Occipital lobe (tissue), 1 donor: ENCODE measurements at regions not wholly inside any gene's neighbourhood (a gene's known extent, or its start where the extent isn't known, plus 50 kb on each side); places are given as distances from the start of the nearest gene placed in this dataset.
"Not testable (repeated sequence)": the region's sequence is repeated elsewhere in the genome, so short reads cannot be mapped to it uniquely, and the experiment has no call there.

Source experiments
- DNase-seq: peaks from one replicate; lab custom pipeline; 2025; lab: John Stamatoyannopoulos, UW

DNA sequence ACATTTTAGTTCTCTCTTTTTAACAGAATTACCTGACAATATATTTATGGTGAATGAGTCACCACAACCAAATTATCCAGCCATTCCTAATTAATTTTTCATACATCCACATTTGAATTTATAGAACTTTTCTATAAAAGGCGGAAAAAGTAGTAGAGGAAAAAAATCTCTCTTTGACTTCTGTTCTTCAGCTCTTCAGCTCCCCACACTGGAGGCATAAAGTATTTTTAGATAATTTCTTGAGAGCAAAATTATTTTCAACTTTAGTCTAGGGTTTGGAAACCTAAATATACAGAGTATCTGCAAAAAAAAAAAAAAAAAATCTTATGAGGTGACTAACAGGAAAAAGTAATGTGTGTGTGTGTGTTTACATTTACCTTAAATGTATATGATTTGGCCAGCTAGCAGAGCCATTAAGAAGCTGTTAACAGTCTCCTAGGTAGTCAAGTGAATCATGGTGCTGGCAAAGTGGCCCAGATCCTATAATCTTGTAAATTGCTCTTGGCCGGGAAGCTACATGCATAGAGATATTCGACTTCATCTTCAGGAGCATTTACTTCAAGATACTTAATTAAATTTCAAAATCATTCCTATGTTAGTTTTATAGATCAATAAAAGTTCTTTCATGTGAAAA, 383.1 kb upstream of the STEAP1 start:
- DNase-seq, result no peak

DNA sequence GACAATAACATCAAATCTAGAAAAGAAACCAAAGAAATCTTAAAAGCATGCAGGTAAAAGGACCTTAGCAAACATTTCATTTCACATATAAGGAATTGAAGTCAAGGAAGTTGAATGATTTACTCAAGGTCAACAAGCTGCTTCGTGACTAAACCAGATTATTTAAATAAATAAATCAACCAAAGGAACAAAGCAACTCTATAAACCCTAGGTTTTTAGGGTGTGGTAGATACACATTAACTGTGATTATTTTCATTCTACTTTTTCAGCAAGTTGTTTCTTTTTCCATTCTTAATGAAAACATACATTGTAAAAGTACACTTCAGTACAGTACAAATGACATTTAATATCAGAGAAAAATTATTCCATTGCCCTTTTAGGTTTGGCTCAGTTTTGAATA, 382.0 kb upstream of the STEAP1 start:
- no peak for DNase-seq

- DNase-seq, result no peak
These were observed 380.7 kb upstream of the STEAP1 start for GRCh38 chr7:89773611-89774010.

GRCh38 chr7:89775459-89775858, 378.8 kb upstream of the STEAP1 start:
- DNase-seq, result no peak

DNA sequence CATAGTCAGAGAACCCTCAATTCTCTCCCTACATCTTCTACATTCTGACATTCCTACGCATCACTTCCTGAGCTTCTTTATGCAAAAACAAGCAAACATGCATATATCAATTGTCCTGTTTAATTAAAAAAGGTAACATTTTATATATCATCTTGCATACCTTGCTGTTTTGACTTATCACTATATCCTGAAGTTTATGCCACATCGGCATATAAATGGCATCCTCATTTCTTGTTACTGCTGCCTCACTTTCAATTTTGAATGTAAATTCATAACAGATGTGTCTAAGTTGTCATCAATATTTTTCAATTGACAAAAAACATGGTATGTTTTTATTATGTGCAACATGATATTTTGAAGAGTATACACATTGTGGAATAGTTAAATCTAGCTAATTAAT, 377.3 kb upstream of the STEAP1 start:
- DNase-seq, result no peak

- DNase-seq, result no peak
These were observed 376.8 kb upstream of the STEAP1 start for GRCh38 chr7:89777499-89777898.

- DNase-seq, result no peak
These were observed 374.0 kb upstream of the STEAP1 start for GRCh38 chr7:89780291-89780690.

GRCh38 chr7:89796481-89796880, 357.8 kb upstream of the STEAP1 start:
- no peak for DNase-seq

- DNase-seq, result no peak
These were observed 356.2 kb upstream of the STEAP1 start for GRCh38 chr7:89797965-89798598.

DNA sequence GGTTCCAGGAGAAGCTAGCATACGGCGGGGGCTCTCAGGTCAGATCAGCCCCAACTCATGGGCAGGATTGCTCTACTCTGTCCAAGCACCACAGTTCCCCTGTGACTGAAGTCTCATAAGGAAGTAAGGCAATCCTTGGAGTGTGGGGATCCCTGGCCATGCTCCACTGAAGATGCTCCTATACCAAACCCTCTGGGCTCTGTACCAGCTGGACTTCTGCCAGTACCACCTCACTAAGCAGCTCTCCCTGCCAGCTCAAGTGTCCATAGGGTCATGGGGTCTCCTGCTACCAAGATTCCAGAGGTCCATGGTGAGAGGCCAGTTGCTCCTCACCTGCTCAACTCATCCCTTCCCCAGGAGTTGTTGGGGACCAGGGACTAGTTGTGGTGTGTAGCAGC, 355.7 kb upstream of the STEAP1 start:
- DNase-seq, result no peak

GRCh38 chr7:89800761-89801160, 353.5 kb upstream of the STEAP1 start:
- no peak for DNase-seq

DNA sequence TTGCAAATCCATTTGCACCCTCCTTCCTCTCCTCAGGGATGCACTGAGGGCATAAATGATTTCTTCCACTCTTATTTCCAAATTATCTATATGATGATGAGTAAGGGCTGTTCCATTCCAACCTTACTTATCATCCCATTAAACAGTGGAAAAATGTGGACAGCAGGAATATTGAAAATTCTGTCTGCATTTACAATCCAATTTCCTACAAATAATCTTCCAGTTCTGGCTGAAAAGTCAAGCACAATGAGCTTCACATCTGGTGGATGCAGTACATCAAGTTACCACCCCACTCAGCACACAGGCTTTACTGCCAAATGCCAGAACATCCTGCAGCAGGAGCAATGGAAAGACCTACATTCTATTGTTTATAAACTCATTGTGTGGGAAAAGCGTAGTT, 345.0 kb upstream of the STEAP1 start:
- no peak for DNase-seq

DNA sequence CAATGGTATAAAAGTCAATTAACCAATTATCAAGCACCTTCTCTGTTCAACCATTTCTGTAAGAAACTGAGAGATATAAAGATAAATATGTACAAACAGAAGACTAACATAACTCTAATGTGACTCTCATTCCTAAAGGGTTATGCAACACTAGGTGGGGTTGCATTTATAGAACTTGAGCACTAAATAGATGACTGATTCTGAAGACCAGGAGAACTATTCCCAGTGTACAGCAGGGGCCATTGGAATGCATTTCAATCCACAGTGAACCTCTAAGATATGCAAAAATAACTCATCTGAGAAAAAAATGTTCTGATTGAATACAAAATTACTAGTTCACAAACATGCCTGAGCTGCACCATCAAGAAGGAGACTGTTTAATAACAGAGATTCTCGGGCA, 341.2 kb upstream of the STEAP1 start:
- no peak for DNase-seq

DNA sequence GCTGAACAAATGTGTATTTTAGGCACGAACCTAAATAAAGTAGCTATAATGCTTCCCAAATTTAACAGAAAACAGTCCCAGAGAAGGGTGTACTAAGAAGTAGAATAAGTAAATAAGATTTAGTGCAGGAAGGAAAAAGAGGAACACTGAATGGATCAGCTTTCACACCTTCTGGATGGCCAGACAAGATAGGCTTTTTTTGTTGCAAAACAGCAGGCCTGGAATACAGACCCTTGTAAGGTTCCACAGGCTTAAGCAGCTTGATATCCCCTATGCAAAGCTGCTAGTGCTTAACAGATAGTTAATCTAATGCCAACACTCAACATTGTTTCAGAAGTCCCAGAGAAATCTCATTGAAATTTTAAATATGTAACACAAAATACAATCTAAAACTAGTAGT, 328.1 kb upstream of the STEAP1 start:
- no peak for DNase-seq

DNA sequence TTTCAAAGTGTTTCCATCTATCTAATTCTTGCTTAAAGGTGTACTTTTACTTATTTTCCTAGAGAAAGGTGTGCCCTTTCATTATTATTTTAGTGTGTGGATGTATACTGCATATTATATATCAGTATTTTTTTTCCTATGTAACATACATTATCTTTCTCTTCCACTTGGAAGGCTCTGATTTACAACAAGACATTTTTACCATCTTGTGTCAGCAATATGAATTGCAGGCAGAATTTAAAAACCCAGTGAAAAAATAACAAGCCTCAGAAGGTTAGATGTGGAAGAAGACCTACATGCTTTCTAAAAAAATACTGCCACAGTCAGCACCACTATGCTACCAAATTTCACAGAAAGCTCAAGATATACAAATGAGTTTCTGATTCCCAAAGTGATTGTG, 327.7 kb upstream of the STEAP1 start:
- DNase-seq, result no peak

- DNase-seq, result peak; percentile 71
These were observed 316.8 kb upstream of the STEAP1 start for GRCh38 chr7:89837515-89837914.

DNA sequence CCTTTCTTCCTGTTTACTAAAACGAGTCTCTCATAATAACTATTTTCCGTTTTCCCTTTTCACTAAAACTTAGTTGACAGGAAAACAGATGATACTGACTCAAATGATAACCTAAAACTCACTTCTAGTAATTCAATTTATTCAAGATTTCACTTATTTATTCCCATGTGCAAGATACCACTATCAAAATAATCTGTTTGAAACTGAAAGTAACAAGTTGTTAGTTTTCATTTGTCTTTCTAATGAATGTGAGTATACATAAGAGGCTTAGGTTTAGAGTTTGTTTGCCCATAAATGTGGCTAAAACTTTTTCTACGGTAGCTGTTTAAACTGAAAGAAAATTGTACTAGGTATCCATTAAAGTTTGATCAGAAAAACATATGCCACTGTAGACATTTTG, 314.9 kb upstream of the STEAP1 start:
- DNase-seq, result no peak

GRCh38 chr7:89845952-89846351, 308.3 kb upstream of the STEAP1 start:
- DNase-seq, result no peak

DNA sequence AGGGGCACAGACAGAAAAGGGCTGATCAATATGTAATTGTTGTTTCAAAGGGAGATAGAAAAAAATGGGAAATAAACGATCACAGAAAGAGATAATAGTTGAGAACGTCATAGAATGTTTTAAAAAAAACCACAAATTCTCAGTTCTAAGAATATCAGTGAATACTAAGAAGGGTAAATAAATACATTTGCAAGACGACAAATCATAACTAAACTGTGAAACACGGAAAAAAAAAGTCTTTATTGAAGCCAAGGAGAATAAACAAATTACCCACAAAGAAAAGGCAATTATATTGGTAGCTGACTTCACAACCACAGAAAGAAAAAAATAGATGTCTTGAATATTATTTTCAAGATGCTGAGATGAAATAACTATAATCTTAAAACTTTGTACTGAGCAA, 305.2 kb upstream of the STEAP1 start:
- DNase-seq, result no peak

DNA sequence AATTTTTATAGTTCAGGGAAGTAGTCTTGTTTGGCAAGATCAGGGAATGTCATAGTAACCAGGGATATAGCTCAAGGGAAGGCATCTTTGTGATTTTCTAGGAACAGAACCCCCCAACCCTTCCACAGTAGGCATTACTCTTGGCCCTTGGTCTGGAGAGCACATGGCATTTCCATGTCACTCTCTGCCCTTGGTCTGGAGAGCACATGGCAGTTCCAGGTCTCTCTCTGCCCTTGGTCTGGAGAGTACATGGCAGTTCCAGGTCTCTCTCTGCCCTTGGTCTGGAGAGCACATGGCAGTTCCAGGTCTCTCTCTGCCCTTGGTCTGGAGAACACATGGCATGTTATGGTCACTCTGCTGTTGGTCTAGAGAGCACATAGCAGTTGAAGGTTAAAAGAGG, 297.2 kb upstream of the STEAP1 start:
- DNase-seq, result not testable (repeated sequence)

DNA sequence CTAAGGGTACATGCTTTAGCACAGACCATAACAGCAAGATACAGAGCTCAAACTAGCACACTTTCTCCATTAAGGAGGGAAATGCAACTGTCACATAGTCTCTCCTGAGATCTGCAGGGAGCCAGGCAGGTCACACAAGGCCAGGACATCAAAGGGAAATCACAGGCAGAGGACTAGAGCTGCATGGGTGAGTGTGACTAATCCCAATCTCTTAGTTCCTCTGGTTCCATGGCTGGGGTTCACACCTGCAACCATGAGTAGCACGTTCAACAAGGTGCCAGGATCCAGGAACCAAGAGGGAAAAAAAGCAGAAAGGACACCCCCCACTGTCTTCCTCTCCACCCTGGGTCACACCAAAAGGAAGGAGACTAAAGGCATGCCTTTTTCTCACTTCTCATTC, 296.5 kb upstream of the STEAP1 start:
- DNase-seq, result no peak

DNA sequence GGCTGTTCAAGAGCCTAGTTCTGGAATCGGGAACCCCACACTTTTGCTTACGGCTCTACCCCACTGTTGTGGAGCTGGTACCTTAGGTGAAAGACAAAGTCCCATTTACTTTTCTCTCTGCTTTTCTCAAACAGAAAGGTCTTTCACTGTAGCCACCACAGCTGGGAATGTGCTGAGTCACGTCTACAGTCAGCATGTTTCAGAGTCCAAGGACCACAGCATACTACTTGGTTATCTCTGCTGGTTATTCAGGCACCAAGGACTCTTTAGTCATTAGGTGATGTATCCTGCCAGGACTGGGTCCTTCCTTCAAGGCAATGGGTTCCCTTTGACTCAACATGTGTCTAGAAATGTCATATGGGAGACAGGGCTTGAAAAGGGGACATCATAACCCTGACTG, 266.8 kb upstream of the STEAP1 start:
- DNase-seq, result no peak

- no peak for DNase-seq
These were observed 245.5 kb upstream of the STEAP1 start for GRCh38 chr7:89908736-89909135.

DNA sequence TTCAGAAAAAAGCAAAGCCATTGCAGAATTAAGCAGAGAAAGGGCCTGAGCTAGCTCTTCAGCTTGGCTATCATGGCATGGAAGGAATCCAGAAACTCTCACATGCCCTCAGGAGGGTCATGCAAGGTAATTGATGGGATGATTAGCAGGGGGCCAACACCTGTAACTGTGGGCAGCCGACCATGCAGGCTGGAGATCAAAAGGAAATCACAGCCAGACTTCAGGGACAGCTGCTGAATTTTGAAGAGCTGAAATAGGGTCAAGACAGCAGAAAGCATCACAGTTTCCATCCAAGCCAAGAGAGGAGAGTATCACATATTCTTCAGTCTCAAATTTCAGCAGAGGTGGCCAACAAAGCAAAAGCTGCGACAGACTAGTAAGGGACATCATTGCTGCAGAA, 239.6 kb upstream of the STEAP1 start:
- DNase-seq, result no peak
